GM12878 (cell line): ENCODE measurements at regions not wholly inside any gene's neighbourhood (a gene's known extent, or its start where the extent isn't known, plus 50 kb on each side); places are given as distances from the start of the nearest gene placed in this dataset.
A peak's percentile ranks its signal among the peaks of the same experiment; 100 is the strongest.

Experiments used
- ATAC-seq: fragments of 200-7000 bp; cut with Tn5 transposase; 3 replicates; pipeline ENCODE4 v1.9.1; 2020; ENCODE audit warnings: mild to moderate bottlenecking, moderate library complexity
- BruUV-seq: library from RNA; stranded (reverse); fragments of 400-500 nt; replicated peaks from 2 replicates; lab custom pipeline; 2021; lab: Mats Ljungman, UMichigan
- CTCF ChIA-PET: fragments of 300-600 bp; sonication (Branson Sonifier 250); formaldehyde crosslinking; extraction: SDS; loops from one replicate; lab custom pipeline; 2021; ENCODE audit warnings: inconsistent platforms; lab: Yijun Ruan, JAX
- POLR2A ChIA-PET: fragments of 350-600 bp; formaldehyde crosslinking; extraction: SDS; loops from one replicate; lab custom pipeline; 2021; ENCODE audit warnings: inconsistent platforms; lab: Charles Lee
- RAD21 ChIA-PET: fragments of 300-600 bp; sonication (Branson Sonifier 250); formaldehyde crosslinking; loops from one replicate; lab custom pipeline; 2023; ENCODE audit warnings: antibody characterized with exemption; ENCODE audit not compliant: unreplicated experiment; lab: Charles Lee
- SMC1A ChIA-PET: fragments of 300-600 bp; sonication (Branson Sonifier 250); formaldehyde crosslinking; loops from one replicate; lab custom pipeline; 2023; ENCODE audit not compliant: unreplicated experiment, uncharacterized antibody; lab: Charles Lee
- DNase-seq: peaks from one replicate; pipeline ENCODE4 v3.0.0-alpha.2; 2011; ENCODE audit warnings: low read depth, low spot score
- FAIRE-seq: peaks from 3 replicates; lab custom pipeline; 2011; peaks lifted over from hg19 to GRCh38; lab: Jason Lieb, UNC
- H2AFZ ChIP-seq: 2 replicates; pipeline ENCODE4 v1.6.0; 2011; ENCODE audit warnings: low read depth, low read length, control low read depth; ENCODE audit not compliant: control insufficient read depth
- H3K27ac ChIP-seq: 2 replicates; pipeline ENCODE4 v1.5.1; 2011; ENCODE audit warnings: control low read depth; ENCODE audit not compliant: control insufficient read depth, insufficient read depth
- H3K27me3 ChIP-seq, 2 experiments: replicated peaks in 1 of 2; 2 replicates each; pipeline versions ENCODE4 v1.6.0 to v1.6.1; 2011; ENCODE audit warnings: low read length in 1 of 2; ENCODE audit not compliant: control insufficient read depth in 2 of 2, insufficient read depth in 2 of 2
- H3K36me3 ChIP-seq, 2 experiments: 2 replicates each; pipeline ENCODE4 v1.5.1; 2011; ENCODE audit warnings: low read length in 1 of 2; ENCODE audit not compliant: control insufficient read depth in 2 of 2, insufficient read depth in 2 of 2
- H3K4me1 ChIP-seq: 2 replicates; pipeline ENCODE4 v1.6.1; 2011; ENCODE audit warnings: mild to moderate bottlenecking, low read length, moderate library complexity, mixed read lengths; ENCODE audit not compliant: control insufficient read depth, insufficient read depth
- H3K4me2 ChIP-seq: 2 replicates; pipeline ENCODE4 v1.6.0; 2011; ENCODE audit warnings: control low read depth; ENCODE audit not compliant: control insufficient read depth, insufficient read depth
- H3K4me3 ChIP-seq: fragments of 200-600 bp; sonication (generic); 2 replicates; pipeline ENCODE4 v1.5.1; 2016
- H3K79me2 ChIP-seq: 2 replicates; pipeline ENCODE4 v1.6.0; 2011; ENCODE audit warnings: low read length; ENCODE audit not compliant: control insufficient read depth, insufficient read depth
- H3K9ac ChIP-seq: 2 replicates; pipeline ENCODE4 v1.8.0; 2011; ENCODE audit warnings: low read length, control low read depth, mixed read lengths; ENCODE audit not compliant: control insufficient read depth, insufficient read depth
- H3K9me3 ChIP-seq: replicated peaks from 3 replicates; pipeline ENCODE4 v1.5.1; 2011; ENCODE audit warnings: mild to moderate bottlenecking, low read length; ENCODE audit not compliant: control insufficient read depth, insufficient read depth
- H4K20me1 ChIP-seq: 2 replicates; pipeline ENCODE4 v1.6.0; 2011; ENCODE audit not compliant: control insufficient read depth, insufficient read depth
- ATF2 ChIP-seq: IDR thresholded peaks from 2 replicates; pipeline ENCODE4 v1.6.1; 2012; ENCODE audit warnings: low read length, inconsistent platforms
- CREM ChIP-seq: IDR thresholded peaks from 2 replicates; pipeline ENCODE4 v1.6.1; 2014; ENCODE audit warnings: antibody characterized with exemption, low read depth
- CTCF ChIP-seq, 3 experiments: IDR thresholded peaks in 2 of 3; conservative IDR thresholded peaks in 1 of 3; 2 replicates each; pipeline ENCODE4 v1.5.1; 2011; ENCODE audit warnings: low read depth in 3 of 3, low read length in 3 of 3, mild to moderate bottlenecking in 3 of 3, control low read depth in 2 of 3, moderate library complexity in 2 of 3, inconsistent platforms in 1 of 3, mixed read lengths in 1 of 3; ENCODE audit not compliant: control insufficient read depth in 2 of 3, insufficient read depth in 1 of 3; ENCODE audit errors: extremely low read depth in 1 of 3
- EED ChIP-seq: sonication (generic); IDR thresholded peaks from 2 replicates; pipeline ENCODE4 v1.6.1; 2016; ENCODE audit warnings: antibody characterized with exemption, low read depth
- EGR1 ChIP-seq, 2 experiments: IDR thresholded peaks; 1 replicate in 1 of 2; 2 replicates in 1 of 2; pipeline ENCODE4 v1.6.1; 2011 to 2012; ENCODE audit warnings: low read depth in 2 of 2, low read length in 2 of 2, borderline replicate concordance in 1 of 2, mild to moderate bottlenecking in 1 of 2, moderate library complexity in 1 of 2
- PBX3 ChIP-seq: IDR thresholded peaks from 2 replicates; pipeline ENCODE4 v1.6.1; 2011; ENCODE audit warnings: mild to moderate bottlenecking, low read depth, low read length, moderate library complexity; ENCODE audit not compliant: insufficient replicate concordance
- POLR2A ChIP-seq: IDR thresholded peaks from 2 replicates; pipeline ENCODE4 v1.6.1; 2011; ENCODE audit warnings: low read depth, mild to moderate bottlenecking, low read length
- RAD21 ChIP-seq: IDR thresholded peaks from 2 replicates; pipeline ENCODE4 v1.6.1; 2011; ENCODE audit warnings: mild to moderate bottlenecking, low read depth, low read length, moderate library complexity; ENCODE audit not compliant: insufficient read depth
- SUPT20H ChIP-seq: IDR thresholded peaks from 2 replicates; pipeline ENCODE4 v1.6.1; 2011; ENCODE audit warnings: low read depth, mild to moderate bottlenecking, low read length, moderate library complexity, borderline replicate concordance; ENCODE audit not compliant: control insufficient read depth
- WGBS: methylation state at CpG from one replicate; pipeline ENCODE4 v1.1.6; 2016; ENCODE audit warnings: low lambda C conversion rate; ENCODE audit not compliant: insufficient replicate concordance, insufficient coverage; ENCODE audit errors: missing lambda C conversion rate; 5-methylcytosine and 5-hydroxymethylcytosine counted together
- in situ Hi-C: fragments of 300-500 bp; cut with MboI; formaldehyde crosslinking; loops from 9 replicates; pipeline ENCODE4 v1.14.3; 2018; ENCODE audit warnings: mixed read lengths
- intact Hi-C: fragments of 100-400 bp; cut with micrococcal nuclease; formaldehyde crosslinking; loops from one replicate; pipeline ENCODE4 v1.14.2; 2022; ENCODE audit not compliant: unreplicated experiment

- Histone ChIP-seq H3K4me3 (no peak overlapping the region), H3K27ac (no peak overlapping the region), H3K79me2 (no peaks in the 10 kb centered on the region), H3K4me2 (no peak overlapping the region), H3K9ac (no peak overlapping the region), H2AFZ (no peak overlapping the region), H3K27me3 (no peaks in the 10 kb centered on the region), H3K36me3 (no peaks in the 10 kb centered on the region), H3K9me3 (no peaks in the 10 kb centered on the region), H4K20me1 (no peaks in the 10 kb centered on the region), H3K4me1 (no peaks in the 10 kb centered on the region)
- SMC1A ChIA-PET, result no interaction called here
- FAIRE-seq, result no peak
- POLR2A ChIA-PET, result no interaction called here
- no TSS peak for BruUV-seq
- ATAC-seq, result no peak
- DNase-seq, result no peak
- RAD21 ChIA-PET, result no interaction called here
- CTCF ChIA-PET, result no interaction called here
- WGBS, result 0% methylated on average over 1 of the region's 1 CpG
- TF ChIP-seq CTCF (IDR thresholded peaks at IDR 0.05 in 2 of 3, conservative IDR thresholded peaks at IDR 0.05 in 1 of 3; ENCODE audit: control insufficient read depth in 2 of 3, extremely low read depth in 1 of 3, insufficient read depth in 1 of 3, low read depth in 3 of 3, low read length in 3 of 3) (0 out of 6 replicates have a peak, but pooled peaks of 1 of the 3 experiments have one; percentile 3), RAD21 (peak; percentile 21; the same call in 1 of the 2 replicates), EED (no peak)
- in situ Hi-C loops, result no loop called here
- intact Hi-C loops, result no loop called here
Measured at GRCh38 chr21:17270229-17270628, 242.6 kb upstream of the CXADR start.

GRCh38 chr21:17279663-17280062 is 233.2 kb upstream of the CXADR start:
- ChIA-PET SMC1A (no interaction called here), RAD21 (no interaction called here), POLR2A (no interaction called here), CTCF (no interaction called here)
- Histone ChIP-seq H3K9me3 (no peaks in the 10 kb centered on the region; the same call in 2 of the 3 replicates), H3K79me2 (no peaks in the 10 kb centered on the region), H3K4me2 (no peak overlapping the region), H4K20me1 (no peaks in the 10 kb centered on the region), H3K4me1 (no peaks in the 10 kb centered on the region), H3K9ac (no peak overlapping the region), H3K27me3 (no peaks in the 10 kb centered on the region), H3K36me3 (no peaks in the 10 kb centered on the region), H3K27ac (no peak overlapping the region), H2AFZ (no peak overlapping the region), H3K4me3 (no peak overlapping the region)
- no TSS peak for BruUV-seq
- in situ Hi-C loops, result no loop called here
- no peak for ATAC-seq
- no peak for FAIRE-seq
- no peak for DNase-seq
- intact Hi-C loops, result no loop called here
- TF ChIP-seq CREM (no peak), PBX3 (no peak), ATF2 (no peak), POLR2A (no peak), EGR1 (IDR thresholded peaks at IDR 0.05; ENCODE audit: borderline replicate concordance in 1 of 2, low read depth in 2 of 2, low read length in 2 of 2) (no peak), SUPT20H (no peak)
- WGBS, result 0% methylated on average over 3 of the region's 3 CpGs
